ENCODE measurements at regions not wholly inside any gene's neighbourhood (a gene's known extent, or its start where the extent isn't known, plus 50 kb on each side); places are given as distances from the start of the nearest gene placed in this dataset.

DNA sequence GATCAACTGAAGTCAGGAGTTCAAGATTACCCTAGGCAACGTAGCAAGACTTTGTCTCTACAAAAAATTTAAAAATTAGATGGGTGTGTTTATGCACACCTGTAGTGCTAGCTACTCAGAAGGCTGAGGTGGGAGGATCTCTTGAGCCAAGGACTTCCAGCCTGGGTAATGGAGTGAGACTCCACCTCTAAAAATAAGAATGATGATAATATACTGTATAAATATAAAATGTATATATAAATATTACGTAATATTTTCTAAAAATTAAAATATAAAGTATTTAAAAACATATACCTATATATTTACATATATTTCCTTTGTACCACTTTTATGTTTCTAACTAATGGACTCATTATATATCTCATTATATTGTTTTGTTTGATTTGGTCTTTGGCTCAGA lies 409.5 kb upstream of the REG3G start:
- no peak for DNase-seq

DNA sequence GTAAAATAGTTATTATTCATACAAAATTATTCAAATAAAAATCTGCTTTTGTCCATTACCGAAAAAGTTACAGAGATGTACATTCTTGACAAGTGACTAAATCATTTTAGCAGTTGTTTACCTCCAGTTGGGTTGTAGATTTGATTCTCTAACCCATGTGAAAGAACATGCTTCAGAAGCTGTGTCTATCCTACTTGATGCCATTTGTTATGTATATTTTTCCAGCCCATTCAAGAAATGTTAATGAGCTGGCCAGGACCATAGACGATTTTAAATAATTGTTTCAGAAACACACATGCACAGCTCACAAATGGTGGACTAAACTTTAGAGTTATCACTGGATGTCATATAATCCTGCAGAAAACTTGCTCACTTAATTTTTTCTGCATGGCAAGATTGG lies 391.1 kb upstream of the REG3G start:
- no peak for DNase-seq

DNA sequence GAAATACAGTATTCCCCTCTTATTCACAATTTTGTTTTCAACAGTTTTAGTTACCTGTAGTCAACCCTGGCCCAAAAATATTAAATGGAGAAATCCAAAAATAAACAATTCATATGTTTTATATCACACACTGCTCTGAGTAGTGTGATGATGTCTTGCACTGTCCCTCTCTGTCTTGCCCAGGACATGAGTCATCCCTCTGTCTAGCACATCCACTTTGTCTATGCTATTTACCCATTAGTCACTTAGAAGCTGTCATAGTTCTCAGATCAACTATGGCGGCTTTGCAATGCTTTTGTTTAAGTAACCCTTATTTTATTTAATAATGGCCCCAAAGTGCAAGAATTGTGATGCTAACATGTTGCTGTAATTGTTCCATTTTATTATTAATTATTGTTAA lies 380.6 kb upstream of the REG3G start:
- no peak for DNase-seq

DNA sequence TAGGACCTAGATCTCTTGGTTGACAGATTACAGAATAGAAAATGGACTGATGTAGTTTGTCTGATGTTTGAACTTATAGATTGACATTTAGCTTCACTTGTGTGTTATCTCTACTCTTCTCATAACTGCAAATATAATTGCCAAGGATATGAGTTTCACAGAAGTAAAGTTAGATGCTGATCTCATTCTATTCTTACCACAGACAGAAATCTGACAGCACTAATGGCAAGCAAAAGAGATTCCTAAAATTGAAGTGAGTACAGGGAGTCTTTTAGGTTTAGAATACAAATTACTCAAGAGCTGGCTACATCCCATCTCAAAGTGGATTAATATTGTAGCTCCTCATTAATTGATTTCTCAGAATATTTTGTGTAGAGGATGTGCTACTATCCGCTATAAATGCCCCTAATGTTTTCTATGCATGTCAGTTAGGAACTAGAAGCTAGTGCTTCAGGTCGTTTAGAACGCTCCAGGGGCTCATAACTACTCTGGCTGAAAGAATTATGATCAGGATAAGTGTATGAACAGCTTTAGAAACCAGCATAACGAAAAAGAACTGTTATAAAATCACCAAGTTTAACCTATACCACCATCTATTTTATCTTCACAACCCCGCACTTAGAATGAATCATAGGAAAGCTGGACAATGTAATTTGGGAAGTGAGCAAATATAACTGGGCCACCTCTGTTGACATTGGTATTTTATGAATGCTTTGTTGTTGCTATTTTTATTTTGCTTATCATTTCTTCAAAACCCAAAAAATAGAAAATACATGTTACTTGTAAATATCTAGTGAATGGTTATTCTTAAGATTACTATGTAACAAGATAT lies 378.8 kb upstream of the REG3G start:
- DNase-seq, result no peak

DNA sequence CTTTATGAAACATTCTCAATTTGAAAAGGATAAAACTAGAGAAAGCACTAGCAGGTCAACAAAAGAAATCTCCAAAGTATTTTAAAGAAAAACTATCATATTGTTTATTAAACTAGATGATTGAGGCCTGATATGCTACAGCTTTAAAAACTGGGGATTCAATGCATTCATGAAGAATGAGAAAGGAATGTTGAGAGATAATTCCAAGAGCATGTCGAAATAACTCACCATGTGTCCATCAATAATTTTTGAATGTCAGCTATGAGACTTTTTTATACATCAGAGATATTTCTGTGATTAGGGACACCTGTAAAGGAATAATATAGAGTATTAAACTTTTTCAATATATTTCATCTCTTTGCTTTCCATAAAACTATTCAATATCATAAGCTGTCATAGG lies 376.9 kb upstream of the REG3G start:
- no peak for DNase-seq

DNA sequence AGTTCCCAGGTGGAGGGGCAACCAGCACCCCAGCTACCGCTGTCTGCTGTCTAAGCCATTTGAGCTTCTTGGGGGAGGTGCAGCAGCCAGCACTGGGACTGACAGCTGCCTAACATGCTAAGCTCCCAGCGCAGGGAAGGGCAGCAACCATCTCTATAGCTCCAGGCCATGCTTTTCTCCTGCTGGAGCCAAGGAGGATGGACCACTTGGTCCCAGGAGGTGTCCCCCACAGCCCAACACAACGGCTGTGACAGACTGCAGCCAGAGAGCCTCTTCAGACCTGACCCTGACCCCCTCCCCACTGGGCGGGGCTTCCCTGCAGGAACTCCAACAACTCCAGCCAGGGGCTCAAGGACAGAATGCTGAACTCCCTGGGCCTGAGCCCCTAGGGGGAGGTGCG lies 370.6 kb upstream of the REG3G start:
- no peak for DNase-seq

DNA sequence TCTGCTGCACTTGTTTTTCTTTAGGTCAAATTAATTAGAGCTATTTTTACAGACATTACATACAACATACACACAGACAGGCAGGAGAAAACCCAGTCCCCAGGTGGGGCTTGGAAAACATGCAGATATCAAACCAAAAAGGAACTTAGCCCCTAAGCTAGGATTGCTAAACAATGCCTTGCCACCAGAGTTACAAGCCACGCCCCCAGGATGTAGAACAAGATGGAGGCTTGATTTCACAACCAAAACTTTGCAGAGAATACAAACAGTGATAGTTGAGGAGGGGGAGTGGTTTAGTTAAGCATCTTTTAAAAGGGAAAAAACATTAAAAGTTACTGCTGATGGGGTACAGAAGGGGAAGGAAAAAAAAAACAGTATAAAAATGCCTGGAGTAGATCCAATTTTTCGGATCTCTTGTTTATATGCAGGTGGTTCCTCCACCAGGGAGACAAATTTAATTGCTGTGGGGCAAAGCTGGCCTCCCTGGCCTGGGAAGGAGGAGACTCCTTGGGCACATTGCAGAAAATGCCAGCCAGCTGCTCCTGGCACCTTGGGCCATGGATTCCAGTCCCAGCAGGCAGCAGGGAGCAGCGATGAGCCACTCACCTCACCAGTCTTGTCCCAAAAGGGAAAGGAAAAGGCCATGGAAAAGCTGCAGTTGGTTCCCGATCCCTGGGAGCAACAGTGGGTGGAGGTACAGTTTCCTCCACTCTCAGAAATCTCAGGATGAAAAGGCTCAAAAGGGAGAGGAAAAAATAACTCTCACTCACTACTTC lies 348.4 kb upstream of the REG3G start:
- DNase-seq, result no peak

DNA sequence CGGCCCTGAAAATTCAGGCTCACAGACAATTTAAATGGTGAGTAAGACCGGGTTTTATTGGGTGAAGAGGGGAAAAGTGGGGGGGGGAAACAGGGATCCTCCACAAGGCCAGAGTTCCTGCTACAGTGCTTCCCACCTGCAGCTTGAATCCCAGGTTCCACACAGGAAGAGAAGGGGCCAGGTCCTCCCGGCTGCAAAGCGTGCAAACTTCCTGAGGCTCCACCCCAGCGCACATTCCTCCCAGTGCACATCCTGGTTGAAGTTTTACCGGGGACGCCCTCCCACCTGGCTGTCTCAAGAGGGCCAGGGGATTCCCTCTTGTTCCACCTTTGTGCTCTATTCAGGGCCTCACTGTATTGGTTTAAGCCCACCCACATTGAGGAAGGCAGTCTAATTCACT lies 347.7 kb upstream of the REG3G start:
- DNase-seq, result no peak

DNA sequence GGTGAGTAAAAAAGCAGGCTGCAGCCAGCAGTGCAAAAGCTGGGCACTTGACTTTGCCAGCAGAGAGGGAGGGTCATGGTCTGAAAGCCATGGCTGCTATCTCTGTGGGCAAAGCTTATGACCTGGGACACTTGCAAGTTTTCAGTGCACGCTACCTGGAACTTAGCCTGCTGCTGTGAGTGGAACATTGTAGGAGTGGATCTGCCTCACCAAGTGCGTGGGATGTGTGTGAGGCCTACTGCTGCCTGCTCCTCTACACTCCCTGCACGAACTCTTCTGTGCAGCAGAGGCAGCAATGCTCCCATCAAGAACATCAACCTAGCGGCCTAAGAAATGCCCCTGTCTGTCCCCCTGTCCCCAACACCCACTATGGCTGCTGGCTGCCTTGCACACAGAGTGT lies 344.1 kb upstream of the REG3G start:
- DNase-seq, result no peak

DNA sequence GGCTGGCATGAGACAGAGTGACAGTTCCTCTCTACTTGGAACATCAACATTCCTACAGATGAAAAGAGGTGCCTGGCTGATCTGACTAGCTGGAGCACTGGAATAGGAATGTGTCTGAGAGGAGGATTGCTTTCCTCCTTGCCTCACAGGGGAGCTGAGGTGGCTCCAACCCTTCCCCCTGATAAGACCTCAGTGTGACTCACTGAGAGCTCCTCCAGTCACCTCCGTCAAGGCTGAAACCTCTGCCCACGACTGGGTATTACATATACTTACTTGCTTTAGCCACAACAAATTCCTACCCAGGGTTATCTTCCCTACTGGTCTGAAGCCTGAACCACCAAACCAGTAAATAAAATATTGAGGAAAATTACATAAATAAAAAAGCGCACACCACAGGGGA lies 342.7 kb upstream of the REG3G start:
- DNase-seq, result no peak

DNA sequence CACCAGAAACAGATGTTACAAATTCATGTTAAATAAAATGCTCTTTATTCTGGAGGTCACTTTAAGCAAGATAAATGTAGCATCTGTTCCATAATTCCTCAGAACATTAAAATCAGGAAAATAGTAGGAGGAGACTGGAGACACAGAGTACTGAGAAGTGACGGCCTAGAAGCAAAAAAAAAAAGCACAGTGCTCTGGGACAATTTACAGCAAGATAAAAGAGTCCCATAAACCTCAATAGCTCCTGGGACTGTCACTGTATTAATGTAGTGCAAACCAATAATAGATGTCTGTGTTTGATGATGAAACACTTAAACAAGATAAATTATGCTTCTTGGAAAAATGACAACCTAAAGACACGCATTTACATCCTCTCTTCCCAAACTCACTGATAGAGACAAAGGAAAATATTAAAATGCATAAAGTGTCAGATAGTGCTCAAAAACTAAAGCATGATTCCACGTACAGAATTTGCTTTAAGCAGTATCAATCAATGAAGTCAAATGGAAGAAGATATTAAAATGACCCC lies 338.8 kb upstream of the REG3G start:
- no peak for DNase-seq

DNA sequence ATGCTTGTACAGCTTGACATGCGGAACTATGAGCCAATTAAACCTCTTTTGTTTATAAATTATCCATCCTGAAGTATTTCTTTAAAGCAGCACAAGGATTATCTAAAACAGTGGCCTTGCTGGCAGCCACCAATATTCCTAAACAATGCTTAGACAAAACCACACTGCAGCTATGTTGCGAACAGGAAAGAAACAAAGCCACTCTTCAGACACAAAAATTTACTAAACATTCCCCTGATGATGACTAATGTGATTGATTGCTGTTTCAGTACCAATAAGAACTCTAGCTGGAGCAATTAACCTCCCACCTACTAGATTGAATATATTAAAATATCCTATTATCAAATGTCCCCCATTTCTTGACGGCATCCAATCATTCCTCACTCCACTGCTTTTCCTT lies 325.8 kb upstream of the REG3G start:
- DNase-seq, result no peak

DNA sequence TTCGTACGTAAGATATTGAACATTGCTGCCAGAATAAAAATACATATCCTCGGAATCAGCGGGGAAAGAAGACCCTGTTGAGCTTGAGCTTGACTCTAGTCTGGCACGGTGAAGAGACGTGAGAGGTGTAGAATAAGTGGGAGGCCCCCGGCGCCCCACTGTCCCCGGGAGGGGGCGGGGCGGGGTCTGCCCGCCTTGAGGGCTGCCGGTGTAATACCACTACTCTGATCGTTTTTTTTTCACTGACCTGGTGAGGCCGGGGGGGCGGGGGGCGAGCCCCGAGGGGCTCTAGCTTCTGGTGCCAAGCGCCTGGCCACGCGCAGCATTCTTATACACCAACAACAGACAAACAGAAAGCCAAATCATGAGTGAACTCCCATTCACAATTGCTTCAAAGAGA lies 324.0 kb upstream of the REG3G start:
- no peak for DNase-seq

DNA sequence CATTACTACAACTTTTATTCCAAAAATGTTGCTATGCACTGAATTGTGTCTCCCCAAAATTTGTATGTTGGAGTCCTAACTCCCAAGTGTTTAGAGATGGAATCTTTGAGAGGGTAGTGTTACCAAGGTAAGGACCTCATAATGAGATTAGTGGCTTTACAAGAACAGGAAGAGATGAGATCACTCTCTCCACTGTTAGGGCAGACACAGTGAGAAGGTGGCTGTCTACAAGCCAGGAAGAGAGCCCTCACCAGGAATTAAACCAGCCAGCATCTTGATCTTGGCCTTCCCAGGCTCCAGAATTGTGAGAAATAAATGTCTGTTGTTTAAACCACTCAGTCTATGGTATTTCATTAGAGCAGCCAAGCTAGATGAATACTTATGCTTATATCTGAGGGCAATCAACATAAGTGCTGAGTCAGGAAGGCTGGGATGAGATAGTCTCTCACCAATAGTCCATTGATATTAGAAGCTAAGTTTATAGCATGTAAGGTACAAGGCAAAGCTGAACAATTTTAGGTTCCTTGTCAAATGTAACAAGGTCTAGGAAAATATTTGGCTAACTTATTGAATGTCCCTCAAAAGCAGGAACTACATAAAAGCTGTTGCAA lies 317.6 kb upstream of the REG3G start:
- no peak for DNase-seq

DNA sequence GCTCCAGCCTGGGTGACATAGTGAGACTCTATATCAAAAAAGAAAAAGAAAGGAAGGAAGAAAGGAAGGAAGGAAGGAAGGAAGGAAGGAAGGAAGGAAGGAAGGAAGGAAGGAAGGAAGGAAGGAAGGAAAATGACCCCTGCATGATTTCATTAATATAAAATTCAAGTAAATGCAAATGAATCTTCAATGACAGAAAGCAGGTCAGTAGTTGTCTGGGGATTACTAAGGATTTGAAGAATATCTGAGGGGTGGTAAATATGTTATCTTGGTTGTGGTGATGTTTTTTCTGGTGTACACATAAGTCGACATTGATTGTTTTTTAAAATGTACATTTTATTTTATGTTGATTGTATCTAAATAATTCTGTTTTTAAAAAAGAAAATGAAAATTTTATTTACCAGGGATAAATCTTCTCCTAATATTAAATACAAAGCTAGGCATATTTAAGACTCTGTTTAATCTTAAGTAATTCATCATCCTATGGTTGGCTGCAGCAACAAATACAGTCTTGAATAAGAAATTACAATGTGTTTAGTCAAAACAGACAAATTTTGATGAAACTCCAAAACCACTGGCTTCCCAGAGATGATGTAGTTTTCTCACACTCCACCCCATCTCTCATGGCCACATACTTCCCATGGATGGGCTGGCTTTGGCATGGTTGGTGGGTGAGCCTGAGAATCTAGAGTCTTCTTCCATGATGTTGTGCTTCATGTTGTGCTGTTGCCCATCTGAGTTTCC lies 314.7 kb upstream of the REG3G start:
- DNase-seq, result no peak

DNA sequence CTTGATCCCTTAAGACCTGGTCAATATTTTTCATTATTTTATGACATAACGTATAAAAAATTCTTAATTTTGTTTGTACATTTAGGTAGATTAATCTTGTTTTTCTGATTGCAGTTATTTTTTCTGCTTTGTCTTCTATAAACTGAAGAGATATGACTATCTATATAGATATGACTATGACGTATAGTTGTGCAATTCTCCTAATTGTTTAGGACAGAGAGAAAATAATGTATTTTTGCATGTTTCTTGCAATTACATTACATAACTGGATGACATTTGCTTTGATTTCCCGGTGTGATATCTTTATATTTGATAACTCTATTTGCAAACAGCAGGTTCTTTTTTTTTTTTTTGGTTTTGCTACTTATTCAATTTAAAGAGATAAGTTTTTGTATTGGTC lies 310.2 kb upstream of the REG3G start:
- DNase-seq, result no peak

DNA sequence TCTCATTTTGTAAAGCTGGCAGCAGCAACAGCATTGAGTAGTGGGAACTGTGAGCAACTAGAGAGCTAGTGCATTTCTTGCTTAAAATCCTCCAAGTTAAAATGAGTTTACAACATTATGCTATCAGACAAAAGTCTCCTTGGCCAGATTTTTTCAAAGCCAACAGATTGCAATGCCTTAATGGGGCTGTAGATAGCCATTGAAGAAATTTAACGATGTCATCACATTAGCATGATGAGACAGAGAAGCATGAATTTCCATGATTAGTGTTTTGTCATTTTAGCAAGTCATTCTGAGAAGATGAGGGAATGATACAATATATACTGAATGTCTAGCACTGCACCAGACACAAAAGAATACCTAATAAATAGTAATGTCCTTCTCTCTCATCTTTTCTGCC lies 307.5 kb upstream of the REG3G start:
- DNase-seq, result no peak

DNA sequence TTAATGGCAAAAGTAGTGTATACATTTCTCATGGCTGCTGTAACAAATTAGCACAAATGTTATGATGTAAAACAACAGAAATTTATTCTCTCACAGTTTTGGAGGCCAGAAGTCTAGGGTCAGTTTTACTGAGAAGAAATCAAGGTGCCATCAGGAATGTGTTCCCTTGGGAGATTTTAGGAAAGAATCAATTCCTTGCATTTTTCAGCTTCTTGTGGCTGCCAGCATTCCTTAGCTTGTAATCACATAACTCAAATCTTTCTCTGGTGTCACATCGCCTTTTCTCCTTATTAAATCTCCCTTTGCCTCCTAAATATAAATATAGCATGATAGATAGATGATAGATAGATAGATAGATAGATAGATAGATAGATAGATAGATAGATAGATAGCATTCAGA lies 307.0 kb upstream of the REG3G start:
- DNase-seq, result no peak

DNA sequence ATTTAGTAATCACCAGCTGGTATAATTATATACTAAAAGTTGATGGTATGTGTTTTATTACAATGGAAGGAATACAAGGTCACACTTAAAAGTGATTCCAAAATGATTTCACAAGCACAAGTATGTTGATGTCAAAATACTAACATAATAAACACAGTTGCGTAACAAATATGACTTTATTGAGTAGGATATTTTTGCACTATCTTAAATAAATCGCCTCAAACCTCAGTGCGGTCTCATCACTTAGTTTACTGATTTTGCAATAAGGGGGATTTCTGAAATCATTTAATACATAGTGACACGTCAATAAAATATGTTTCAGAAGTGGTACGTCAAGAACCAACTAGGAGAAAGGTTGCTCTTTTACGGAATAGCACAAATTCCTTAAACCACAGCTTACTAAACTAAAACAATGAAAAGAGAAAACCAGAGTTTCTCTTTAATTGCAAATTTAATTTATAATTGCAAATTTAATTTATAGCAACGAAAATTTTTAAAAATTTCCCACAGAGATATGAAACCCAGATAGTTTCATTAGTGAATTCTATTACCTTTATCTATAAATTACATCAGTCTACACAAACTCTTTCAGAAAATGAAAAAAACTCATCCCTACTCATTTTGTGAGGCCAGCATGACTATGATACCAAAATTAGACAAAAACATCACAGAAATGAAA lies 304.0 kb upstream of the REG3G start:
- DNase-seq, result no peak

DNA sequence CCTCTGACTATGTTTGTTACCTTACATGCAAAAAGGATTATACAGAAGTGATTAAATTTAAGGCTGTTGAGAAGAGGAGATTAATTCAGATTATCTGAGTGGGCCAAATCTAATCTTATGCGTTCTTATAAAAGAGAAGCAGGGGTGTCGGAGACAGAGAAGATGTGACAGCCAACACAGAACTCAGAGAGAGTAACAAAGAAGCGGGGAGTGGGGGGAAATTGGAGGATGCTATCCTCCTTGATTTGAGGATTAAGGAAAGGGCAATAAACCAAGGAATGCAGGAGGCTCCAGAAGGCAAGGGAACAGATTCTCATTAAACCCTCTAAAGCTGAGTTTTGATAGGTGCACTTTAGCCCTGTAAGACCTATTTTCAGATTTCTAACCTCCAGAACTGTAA lies 291.3 kb upstream of the REG3G start:
- no peak for DNase-seq

DNA sequence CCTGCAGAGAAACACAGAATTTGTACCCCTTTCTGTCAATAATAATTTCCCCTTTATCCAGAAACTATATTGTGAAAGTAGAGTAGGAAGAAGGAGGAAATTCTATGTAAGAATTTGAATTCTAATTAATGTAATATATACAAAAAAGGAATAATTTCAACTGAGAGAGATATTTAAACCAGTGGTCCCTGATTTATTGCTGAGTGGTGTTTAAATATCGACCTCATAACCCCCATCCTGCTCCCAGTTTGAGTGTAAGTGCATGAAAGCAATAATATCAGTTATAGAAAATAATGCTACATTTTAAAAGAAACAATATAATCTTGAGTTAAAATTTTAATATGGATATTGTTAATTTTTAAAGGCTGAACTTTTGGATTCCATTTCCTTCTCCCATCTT lies 286.2 kb upstream of the REG3G start:
- DNase-seq, result no peak

DNA sequence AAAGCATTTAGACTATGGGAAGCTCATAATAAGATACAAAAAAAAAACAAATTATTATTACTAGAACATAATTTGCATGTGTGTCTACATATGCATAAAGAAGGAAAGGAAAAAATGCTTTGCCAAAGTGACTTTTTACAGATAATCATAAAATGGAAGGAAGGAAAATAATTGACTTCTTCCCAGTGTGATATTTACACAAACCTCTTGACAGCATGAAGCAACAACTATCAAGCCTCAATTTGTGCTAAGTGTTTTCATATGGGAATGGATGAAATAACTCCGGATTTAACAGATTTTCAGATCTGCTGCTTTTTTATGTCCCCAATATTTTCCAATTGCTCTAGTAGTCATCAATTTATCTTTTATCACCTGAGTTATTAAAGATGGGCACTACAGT lies 275.9 kb upstream of the REG3G start:
- no peak for DNase-seq

DNA sequence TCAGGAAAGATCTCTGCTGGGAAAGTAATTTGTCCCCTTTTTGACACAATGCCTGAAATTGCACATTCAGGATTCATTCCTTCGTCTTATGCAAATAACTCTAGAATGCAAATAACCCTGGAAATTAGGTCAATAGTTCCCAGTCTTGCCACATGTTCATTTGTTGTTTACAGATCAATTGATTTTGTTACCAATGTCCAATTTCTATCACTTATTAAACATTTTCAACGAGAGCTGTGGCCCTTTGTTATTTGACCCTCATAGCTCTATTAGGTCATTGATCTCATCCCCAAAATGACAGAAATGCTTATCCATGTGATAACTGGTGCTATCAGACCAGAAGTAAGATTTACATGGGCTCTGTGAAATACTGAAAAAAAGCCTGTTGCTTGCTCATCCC lies 275.3 kb upstream of the REG3G start:
- DNase-seq, result no peak

All from CD4-positive, alpha-beta T cell treated with Interleukin-15 for 1 hour (primary cell).